ENCODE measurements at regions not wholly inside any gene's neighbourhood (a gene's known extent, or its start where the extent isn't known, plus 50 kb on each side); places are given as distances from the start of the nearest gene placed in this dataset.

DNA sequence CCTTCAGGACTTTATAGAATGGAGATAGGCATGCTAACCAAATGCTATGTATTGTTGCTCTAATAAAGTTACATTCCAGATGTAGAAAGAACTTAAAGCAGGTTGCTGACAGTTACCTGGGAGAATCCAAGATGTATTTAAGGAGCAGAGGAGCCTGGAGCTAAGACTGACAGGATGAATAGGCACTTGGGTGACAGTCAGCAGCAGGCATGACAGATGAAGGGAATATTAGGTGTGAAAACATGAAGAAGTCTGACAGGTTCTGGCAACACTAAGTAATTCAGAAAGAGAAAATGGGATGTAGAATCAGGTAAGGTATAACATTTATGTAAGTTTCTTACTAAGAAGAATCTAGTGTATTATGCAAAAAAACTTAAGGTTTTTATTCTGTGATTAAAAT, 232.0 kb downstream of the DSC3 start:
- no peaks in the 10 kb centered on the region for H3K9me3 ChIP-seq (ENCODE audit: control insufficient read depth, insufficient read depth, low read depth, low read length)
- CTCF ChIA-PET = no interaction called here
- POLR2A ChIA-PET = no interaction called here
- no peaks in the 10 kb centered on the region for H3K27me3 ChIP-seq (ENCODE audit: control insufficient read depth, insufficient read depth, low read length)
- BruUV-seq (replicated peaks) = no TSS peak
- no peak overlapping the region for H3K27ac ChIP-seq (ENCODE audit: low read length)
- H3K4me3 ChIP-seq (ENCODE audit: low read depth in 2 of 2, low read length in 2 of 2) = no peak overlapping the region
- intact Hi-C loops (cut with micrococcal nuclease; ENCODE audit: unreplicated experiment) = no loop called here
- no peaks in the 10 kb centered on the region for H3K36me3 ChIP-seq (ENCODE audit: control insufficient read depth, insufficient read depth, low read length)
- TF ChIP-seq POLR2AphosphoS5 (IDR thresholded peaks at IDR 0.05; ENCODE audit: low read depth, low read length) = no peak
- TF ChIP-seq, protein P1, sequence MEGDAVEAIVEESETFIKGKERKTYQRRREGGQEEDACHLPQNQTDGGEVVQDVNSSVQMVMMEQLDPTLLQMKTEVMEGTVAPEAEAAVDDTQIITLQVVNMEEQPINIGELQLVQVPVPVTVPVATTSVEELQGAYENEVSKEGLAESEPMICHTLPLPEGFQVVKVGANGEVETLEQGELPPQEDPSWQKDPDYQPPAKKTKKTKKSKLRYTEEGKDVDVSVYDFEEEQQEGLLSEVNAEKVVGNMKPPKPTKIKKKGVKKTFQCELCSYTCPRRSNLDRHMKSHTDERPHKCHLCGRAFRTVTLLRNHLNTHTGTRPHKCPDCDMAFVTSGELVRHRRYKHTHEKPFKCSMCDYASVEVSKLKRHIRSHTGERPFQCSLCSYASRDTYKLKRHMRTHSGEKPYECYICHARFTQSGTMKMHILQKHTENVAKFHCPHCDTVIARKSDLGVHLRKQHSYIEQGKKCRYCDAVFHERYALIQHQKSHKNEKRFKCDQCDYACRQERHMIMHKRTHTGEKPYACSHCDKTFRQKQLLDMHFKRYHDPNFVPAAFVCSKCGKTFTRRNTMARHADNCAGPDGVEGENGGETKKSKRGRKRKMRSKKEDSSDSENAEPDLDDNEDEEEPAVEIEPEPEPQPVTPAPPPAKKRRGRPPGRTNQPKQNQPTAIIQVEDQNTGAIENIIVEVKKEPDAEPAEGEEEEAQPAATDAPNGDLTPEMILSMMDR (IDR thresholded peaks at IDR 0.05) = no peak
- TF ChIP-seq TCF7L2 (IDR thresholded peaks at IDR 0.05; ENCODE audit: low read depth, low read length) = no peak
- TF ChIP-seq, protein P2, sequence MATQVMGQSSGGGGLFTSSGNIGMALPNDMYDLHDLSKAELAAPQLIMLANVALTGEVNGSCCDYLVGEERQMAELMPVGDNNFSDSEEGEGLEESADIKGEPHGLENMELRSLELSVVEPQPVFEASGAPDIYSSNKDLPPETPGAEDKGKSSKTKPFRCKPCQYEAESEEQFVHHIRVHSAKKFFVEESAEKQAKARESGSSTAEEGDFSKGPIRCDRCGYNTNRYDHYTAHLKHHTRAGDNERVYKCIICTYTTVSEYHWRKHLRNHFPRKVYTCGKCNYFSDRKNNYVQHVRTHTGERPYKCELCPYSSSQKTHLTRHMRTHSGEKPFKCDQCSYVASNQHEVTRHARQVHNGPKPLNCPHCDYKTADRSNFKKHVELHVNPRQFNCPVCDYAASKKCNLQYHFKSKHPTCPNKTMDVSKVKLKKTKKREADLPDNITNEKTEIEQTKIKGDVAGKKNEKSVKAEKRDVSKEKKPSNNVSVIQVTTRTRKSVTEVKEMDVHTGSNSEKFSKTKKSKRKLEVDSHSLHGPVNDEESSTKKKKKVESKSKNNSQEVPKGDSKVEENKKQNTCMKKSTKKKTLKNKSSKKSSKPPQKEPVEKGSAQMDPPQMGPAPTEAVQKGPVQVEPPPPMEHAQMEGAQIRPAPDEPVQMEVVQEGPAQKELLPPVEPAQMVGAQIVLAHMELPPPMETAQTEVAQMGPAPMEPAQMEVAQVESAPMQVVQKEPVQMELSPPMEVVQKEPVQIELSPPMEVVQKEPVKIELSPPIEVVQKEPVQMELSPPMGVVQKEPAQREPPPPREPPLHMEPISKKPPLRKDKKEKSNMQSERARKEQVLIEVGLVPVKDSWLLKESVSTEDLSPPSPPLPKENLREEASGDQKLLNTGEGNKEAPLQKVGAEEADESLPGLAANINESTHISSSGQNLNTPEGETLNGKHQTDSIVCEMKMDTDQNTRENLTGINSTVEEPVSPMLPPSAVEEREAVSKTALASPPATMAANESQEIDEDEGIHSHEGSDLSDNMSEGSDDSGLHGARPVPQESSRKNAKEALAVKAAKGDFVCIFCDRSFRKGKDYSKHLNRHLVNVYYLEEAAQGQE (IDR thresholded peaks at IDR 0.05; ENCODE audit: insufficient read depth in 1 of 2, low read depth in 2 of 2, low read length in 1 of 2) = no peak
- no peak for TF ChIP-seq SIN3A (IDR thresholded peaks at IDR 0.05; ENCODE audit: borderline replicate concordance, insufficient read depth, low read depth, low read length)
- no peak for DNase-seq (ENCODE audit: low read depth, low spot score)
- in situ Hi-C loops (cut with HindIII; ENCODE audit: low pct_unique_long_range_greater_than_20kb, low sequenced_read_pairs) = no loop called here
- ATAC-seq = no peak
- H3K4me1 ChIP-seq (ENCODE audit: control insufficient read depth, insufficient read depth, low read length) = no peaks in the 10 kb centered on the region

DNA sequence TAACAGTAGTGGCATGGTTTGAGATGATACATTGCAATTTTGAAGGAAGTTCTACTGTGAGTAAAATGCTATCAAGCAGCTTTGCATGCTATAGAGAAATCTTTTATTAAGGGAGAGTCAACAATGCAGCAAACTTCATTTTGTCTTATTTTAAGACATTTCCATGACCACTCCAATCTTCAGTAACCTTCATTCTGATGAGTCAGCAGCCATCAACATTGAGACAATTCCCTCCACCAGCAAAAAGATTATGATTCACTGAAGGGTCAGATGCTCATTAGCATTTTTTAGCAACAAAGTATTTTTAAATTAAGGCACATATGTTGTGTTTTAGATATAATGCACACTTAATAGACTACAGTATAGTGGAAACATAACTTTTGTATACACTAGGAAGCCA, 235.7 kb downstream of the DSC3 start:
- in situ Hi-C loops (cut with HindIII; ENCODE audit: low pct_unique_long_range_greater_than_20kb, low sequenced_read_pairs) = no loop called here
- no peak overlapping the region for H3K4me3 ChIP-seq (ENCODE audit: low read depth in 2 of 2, low read length in 2 of 2)
- H3K4me1 ChIP-seq (ENCODE audit: control insufficient read depth, insufficient read depth, low read length) = no peaks in the 10 kb centered on the region
- ATAC-seq (no peak), DNase-seq (ENCODE audit: low read depth, low spot score) (no peak)
- no TSS peak for BruUV-seq (replicated peaks)
- intact Hi-C loops (cut with micrococcal nuclease; ENCODE audit: unreplicated experiment) = no loop called here
- H3K27me3 ChIP-seq (ENCODE audit: control insufficient read depth, insufficient read depth, low read length) = no peaks in the 10 kb centered on the region
- TF ChIP-seq TCF7L2 (IDR thresholded peaks at IDR 0.05; ENCODE audit: low read depth, low read length) (no peak), POLR2AphosphoS5 (IDR thresholded peaks at IDR 0.05; ENCODE audit: low read depth, low read length) (no peak), SIN3A (IDR thresholded peaks at IDR 0.05; ENCODE audit: borderline replicate concordance, insufficient read depth, low read depth, low read length) (no peak)
- TF ChIP-seq, protein P1 (IDR thresholded peaks at IDR 0.05) = no peak
- TF ChIP-seq, protein P2 (IDR thresholded peaks at IDR 0.05; ENCODE audit: insufficient read depth in 1 of 2, low read depth in 2 of 2, low read length in 1 of 2) = no peak
- ChIA-PET POLR2A (no interaction called here), CTCF (no interaction called here)
- no peaks in the 10 kb centered on the region for H3K36me3 ChIP-seq (ENCODE audit: control insufficient read depth, insufficient read depth, low read length)
- H3K27ac ChIP-seq (ENCODE audit: low read length) = no peak overlapping the region
- H3K9me3 ChIP-seq (ENCODE audit: control insufficient read depth, insufficient read depth, low read depth, low read length) = no peaks in the 10 kb centered on the region

Data from Panc1 (cell line).